ENCODE measurements at regions not wholly inside any gene's neighbourhood (a gene's known extent, or its start where the extent isn't known, plus 50 kb on each side); places are given as distances from the start of the nearest gene placed in this dataset.

DNA sequence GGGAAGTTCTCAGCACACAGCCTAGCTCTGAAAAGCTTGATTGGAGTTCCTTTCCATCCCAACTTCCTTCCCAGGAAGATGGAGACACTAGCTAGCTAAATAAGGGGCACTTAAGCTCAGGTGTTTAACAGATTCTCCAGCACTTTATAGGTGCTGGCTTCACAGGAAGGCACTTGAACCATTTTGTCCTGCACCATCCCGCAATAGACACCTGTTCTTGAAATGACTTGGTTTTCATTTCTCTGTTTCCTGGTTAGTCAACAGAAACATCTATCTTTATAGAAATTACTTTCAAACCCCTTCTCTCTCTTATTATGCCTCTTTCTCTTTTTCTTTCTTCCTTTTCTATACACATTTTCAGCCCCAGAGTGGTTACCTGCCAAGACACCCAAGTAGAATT is 409.9 kb upstream of the ZFHX3 start:
- Histone ChIP-seq H3K27ac (ENCODE audit: control insufficient read depth, insufficient read depth, low read length) (no peak overlapping the region), H3K9ac (ENCODE audit: control insufficient read depth, extremely low read depth, insufficient read depth, low read length) (no peak overlapping the region), H3K4me1 (ENCODE audit: control insufficient read depth, extremely low read depth, insufficient read depth, low read length) (no peaks in the 10 kb centered on the region), H3K36me3 (ENCODE audit: control insufficient read depth in 2 of 2, extremely low read depth in 1 of 2, insufficient read depth in 2 of 2, low read length in 2 of 2) (no peaks in the 10 kb centered on the region), H3K27me3 (ENCODE audit: control insufficient read depth, extremely low read depth, insufficient read depth, low read length) (no peaks in the 10 kb centered on the region), H4K20me1 (ENCODE audit: control insufficient read depth, extremely low read depth, insufficient read depth, low read length) (no peaks in the 10 kb centered on the region), H3K9me1 (ENCODE audit: control insufficient read depth, extremely low read depth, insufficient read depth, low read length) (no peaks in the 10 kb centered on the region), H3K4me2 (ENCODE audit: control insufficient read depth, extremely low read depth, insufficient read depth, low read depth, low read length) (no peak overlapping the region), H3K9me3 (ENCODE audit: control insufficient read depth, low read depth, low read length) (no peaks in the 10 kb centered on the region), H2AFZ (ENCODE audit: control insufficient read depth, low read length) (no peak overlapping the region), H3K79me2 (ENCODE audit: control insufficient read depth, insufficient read depth, low read length) (no peaks in the 10 kb centered on the region), H3K4me3 (ENCODE audit: control insufficient read depth in 2 of 3, extremely low read depth in 1 of 3, insufficient read depth in 2 of 3, low read depth in 1 of 3, low read length in 3 of 3) (no peak overlapping the region)
- no peak for DNase-seq (ENCODE audit: low read depth, low spot score)
- dilution Hi-C loops (cut with MboI; ENCODE audit: extremely low pct_ligation_motif_present, low sequenced_read_pairs): no loop called here
- TF ChIP-seq EZH2 (IDR thresholded peaks at IDR 0.05; ENCODE audit: low read length): no peak
- TF ChIP-seq, protein P1, sequence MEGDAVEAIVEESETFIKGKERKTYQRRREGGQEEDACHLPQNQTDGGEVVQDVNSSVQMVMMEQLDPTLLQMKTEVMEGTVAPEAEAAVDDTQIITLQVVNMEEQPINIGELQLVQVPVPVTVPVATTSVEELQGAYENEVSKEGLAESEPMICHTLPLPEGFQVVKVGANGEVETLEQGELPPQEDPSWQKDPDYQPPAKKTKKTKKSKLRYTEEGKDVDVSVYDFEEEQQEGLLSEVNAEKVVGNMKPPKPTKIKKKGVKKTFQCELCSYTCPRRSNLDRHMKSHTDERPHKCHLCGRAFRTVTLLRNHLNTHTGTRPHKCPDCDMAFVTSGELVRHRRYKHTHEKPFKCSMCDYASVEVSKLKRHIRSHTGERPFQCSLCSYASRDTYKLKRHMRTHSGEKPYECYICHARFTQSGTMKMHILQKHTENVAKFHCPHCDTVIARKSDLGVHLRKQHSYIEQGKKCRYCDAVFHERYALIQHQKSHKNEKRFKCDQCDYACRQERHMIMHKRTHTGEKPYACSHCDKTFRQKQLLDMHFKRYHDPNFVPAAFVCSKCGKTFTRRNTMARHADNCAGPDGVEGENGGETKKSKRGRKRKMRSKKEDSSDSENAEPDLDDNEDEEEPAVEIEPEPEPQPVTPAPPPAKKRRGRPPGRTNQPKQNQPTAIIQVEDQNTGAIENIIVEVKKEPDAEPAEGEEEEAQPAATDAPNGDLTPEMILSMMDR (optimal IDR thresholded peaks at IDR 0.05 in 1 of 3, IDR thresholded peaks at IDR 0.05 in 1 of 3, conservative IDR thresholded peaks at IDR 0.05 in 1 of 3; ENCODE audit: extremely low read depth in 1 of 3, insufficient read depth in 2 of 3, low read length in 3 of 3): no peak
- FAIRE-seq: no peak

- Histone ChIP-seq H3K9me1 (ENCODE audit: control insufficient read depth, extremely low read depth, insufficient read depth, low read length) (no peaks in the 10 kb centered on the region), H2AFZ (ENCODE audit: control insufficient read depth, low read length) (no peak overlapping the region), H3K4me2 (ENCODE audit: control insufficient read depth, extremely low read depth, insufficient read depth, low read depth, low read length) (no peak overlapping the region), H3K4me1 (ENCODE audit: control insufficient read depth, extremely low read depth, insufficient read depth, low read length) (no peaks in the 10 kb centered on the region), H3K27ac (ENCODE audit: control insufficient read depth, insufficient read depth, low read length) (no peak overlapping the region), H3K36me3 (ENCODE audit: control insufficient read depth in 2 of 2, extremely low read depth in 1 of 2, insufficient read depth in 2 of 2, low read length in 2 of 2) (no peaks in the 10 kb centered on the region), H3K9ac (ENCODE audit: control insufficient read depth, extremely low read depth, insufficient read depth, low read length) (no peak overlapping the region), H3K27me3 (ENCODE audit: control insufficient read depth, extremely low read depth, insufficient read depth, low read length) (no peaks in the 10 kb centered on the region), H4K20me1 (ENCODE audit: control insufficient read depth, extremely low read depth, insufficient read depth, low read length) (no peaks in the 10 kb centered on the region), H3K9me3 (ENCODE audit: control insufficient read depth, low read depth, low read length) (no peaks in the 10 kb centered on the region), H3K4me3 (ENCODE audit: control insufficient read depth in 2 of 3, extremely low read depth in 1 of 3, insufficient read depth in 2 of 3, low read depth in 1 of 3, low read length in 3 of 3) (no peak overlapping the region), H3K79me2 (ENCODE audit: control insufficient read depth, insufficient read depth, low read length) (no peaks in the 10 kb centered on the region)
- FAIRE-seq (no peak), DNase-seq (ENCODE audit: low read depth, low spot score) (no peak)
- no peak for TF ChIP-seq EZH2 (IDR thresholded peaks at IDR 0.05; ENCODE audit: low read length)
- TF ChIP-seq, protein P1 (optimal IDR thresholded peaks at IDR 0.05 in 1 of 3, IDR thresholded peaks at IDR 0.05 in 1 of 3, conservative IDR thresholded peaks at IDR 0.05 in 1 of 3; ENCODE audit: extremely low read depth in 1 of 3, insufficient read depth in 2 of 3, low read length in 3 of 3): no peak
- dilution Hi-C loops (cut with MboI; ENCODE audit: extremely low pct_ligation_motif_present, low sequenced_read_pairs): no loop called here
These were observed 401.0 kb upstream of the ZFHX3 start for GRCh38 chr16:73448970-73449369.

Measured in keratinocyte (primary cell).